ENCODE measurements at regions not wholly inside any gene's neighbourhood (a gene's known extent, or its start where the extent isn't known, plus 50 kb on each side); places are given as distances from the start of the nearest gene placed in this dataset.
A peak's percentile ranks its signal among the peaks of the same experiment; 100 is the strongest.
"Not testable (repeated sequence)": the region's sequence is repeated elsewhere in the genome, so short reads cannot be mapped to it uniquely, and the experiment has no call there.

DNA sequence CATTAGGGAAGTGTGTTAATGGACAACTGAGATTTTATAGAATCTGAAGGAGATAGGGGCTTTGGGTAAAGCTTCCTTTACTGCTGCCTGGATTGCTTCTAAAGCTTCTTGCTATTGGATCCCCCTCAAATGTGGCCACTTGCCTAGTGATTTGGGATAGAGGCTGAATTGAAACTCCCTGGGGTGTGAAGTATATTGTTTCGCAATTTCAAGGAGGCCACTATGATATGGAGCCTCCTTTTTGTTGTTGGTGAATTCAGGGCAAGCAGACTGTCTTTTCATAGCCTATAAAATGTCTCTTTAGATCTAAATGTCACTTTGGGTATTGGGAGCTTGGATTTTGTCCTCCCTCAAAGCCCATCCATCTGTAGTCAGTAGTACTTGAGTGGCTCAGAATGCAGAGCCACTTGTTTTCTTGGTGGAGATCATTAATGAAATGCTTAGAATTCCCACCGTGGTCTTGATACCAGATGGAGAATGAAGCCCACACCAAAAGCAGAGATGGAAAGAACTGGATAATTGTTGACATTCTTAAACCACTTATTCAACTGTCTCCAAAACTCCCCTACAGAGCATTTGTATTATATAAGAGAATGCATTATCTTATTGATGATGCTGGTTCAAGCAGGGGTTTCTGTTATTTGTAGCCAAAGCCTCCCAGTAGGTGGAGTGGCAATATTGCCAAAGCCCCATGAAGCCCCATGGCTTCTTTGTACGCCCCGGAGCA is 144.3 kb upstream of the KCNE2 start:
- no peak for DNase-seq (ENCODE audit: low spot score)

DNA sequence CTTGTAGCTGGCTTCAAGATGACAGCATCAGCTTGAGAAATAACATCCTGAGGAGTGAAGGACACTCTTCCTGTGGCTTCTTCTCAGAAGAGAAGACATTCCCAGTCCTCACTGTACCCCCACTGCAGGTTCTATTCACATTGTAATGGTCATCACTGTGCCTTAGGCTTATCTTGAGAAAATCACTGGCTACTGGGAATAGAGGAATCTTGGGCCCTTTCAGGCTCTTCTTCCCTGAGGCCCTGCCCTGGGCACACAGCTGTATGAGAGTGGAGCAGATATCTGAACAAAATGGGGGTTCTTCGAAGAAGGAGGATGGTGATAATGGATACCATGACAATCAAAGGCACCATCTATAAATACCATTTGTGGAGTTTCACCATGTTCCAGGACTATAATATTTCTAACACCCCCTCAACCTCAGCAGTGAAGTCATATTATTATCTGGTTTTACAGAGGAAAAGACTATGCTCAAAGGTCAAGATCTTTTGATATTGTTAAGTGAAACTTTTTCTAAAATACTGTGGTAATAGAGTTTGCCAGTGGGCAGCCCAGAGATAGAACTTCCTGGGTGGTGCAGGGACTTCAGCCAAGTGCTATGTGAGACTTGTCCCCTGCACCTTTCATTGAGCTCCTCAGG is 143.1 kb upstream of the KCNE2 start:
- no peak for DNase-seq (ENCODE audit: low spot score)

- DNase-seq (ENCODE audit: low spot score) = no peak
These were observed 142.3 kb upstream of the KCNE2 start for GRCh38 chr21:34221331-34222030.

DNA sequence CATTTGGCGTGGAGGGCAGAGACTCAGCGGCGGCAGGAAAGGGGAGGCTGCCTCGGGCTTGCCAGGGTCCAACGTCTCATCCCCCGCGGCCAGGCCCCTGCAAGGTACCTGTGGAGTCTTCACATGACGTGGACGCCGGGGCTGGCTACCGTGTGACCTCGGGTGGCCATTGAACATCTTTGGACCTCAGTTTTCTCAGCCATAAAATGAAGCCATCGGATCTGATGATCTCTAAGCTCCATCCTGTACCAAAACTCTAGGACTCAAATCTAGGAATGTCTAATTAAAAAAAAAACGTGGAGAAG is 141.8 kb upstream of the KCNE2 start:
- DNase-seq (ENCODE audit: low spot score) = no peak

DNA sequence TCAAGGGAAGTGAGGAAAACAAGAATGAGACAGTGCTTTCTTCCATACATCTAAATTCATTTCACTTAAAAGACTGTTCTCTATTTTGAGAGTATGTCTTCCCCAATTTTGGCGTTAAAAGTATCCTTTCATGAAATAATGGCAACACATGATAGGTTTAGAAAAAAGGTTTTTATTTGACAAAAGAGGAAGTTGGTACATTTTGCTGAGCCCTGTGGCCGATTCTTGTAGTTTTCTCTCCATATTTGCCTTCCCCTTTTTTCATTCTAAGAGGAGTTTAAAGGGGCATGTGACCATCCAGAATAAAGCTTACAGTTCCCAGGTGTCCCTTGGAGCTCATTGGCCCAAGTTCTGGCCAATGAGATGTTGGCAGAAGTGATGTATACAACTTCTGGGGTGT is 140.4 kb upstream of the KCNE2 start:
- DNase-seq (ENCODE audit: low spot score) = no peak

DNA sequence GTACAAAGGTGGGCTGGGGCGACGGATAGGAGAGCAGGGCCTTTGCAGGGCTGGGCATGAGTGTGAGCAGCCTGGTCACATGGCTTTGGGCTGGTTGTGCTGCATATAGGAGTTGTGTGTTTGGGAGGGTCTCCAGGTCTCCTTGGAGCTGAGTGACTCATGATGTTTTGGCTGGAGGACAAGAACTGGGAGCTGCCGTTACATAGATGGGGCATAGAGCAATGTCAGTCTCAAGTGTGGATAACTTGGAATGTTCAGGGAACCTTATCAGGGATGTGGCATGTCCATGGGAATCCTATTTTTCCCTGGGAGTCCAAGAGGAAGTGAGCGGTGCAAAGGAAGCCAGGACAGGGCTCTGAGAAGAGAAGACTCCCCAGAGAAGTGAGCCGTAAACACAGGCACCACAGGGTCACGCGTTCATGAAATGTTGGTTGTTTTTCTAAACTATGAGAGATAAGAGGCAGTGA is 136.4 kb upstream of the KCNE2 start:
- DNase-seq (ENCODE audit: low spot score) = no peak

DNA sequence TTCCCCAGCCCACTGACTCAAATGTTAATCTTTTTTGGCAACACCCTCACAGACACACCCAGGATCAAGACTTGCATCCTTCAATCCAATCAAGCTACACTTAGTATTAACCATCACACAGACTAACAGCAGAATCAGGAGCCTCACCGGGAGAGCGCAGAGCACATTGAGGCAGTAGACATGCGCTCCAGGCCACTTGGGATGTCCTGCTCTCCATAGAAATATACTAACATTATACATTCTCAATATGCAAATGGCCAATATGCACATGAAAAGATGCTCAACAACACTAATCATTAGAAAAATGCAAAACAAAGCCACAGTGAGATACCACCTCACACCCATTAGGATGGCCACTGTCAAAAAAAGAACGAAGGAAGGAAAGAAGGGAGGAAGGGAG is 135.0 kb upstream of the KCNE2 start:
- no peak for DNase-seq (ENCODE audit: low spot score)

DNA sequence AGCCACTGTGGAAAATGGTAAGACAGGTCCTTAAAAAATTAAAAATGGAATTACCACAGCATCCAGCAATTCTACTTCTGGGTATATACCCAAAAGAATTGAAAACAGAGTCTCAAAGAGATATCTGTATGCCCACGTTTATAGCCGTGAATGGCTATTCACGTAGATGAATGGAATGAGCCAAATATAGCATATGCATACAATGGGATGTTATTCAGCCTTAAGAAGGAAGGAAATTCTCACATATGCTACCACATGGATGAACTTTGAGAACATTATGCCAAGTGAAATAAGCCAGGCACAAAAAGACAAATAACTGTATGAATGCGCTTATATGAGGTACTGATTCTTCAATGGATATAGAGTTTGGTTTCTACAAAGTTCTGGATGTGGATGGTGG is 134.5 kb upstream of the KCNE2 start:
- DNase-seq (ENCODE audit: low spot score) = peak; percentile 29

DNA sequence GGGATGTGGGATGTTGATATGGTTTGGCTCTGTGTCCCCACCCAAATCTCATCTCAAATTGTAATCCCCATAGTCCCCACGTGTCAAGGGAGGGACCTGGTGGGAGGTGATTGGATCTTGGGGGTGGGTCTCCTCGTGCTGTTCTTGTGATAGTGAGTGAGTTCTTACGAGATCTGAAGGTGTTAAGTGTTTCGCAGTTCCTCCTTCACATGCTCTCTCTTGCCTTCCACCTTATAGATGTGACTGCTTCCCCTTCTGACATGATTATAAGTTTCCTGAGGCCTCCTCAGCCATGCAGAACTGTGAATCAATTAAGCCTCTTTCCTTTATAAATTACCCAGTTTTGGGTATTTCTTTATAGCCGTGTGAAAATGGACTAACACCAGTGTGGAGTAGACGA is 130.1 kb upstream of the KCNE2 start:
- not testable (repeated sequence) for DNase-seq (ENCODE audit: low spot score)

DNA sequence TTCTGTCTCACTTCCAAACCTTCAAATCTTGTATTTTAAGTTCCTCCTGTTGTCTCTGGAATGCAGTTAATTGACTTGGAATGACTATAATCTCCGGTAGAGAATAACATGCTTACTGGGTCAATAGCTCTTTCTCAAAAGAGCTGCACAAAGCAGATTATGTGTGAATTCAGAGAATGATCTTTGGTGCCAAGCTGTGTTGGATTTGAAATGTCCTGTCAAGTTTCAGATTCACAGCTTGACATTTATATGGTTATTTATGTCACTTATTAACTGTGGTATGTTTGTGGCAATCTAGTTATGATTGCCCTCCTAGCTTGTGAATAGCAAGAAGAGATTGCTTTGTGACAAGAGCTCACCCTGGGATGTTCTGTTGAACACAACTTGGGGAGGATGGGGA is 128.3 kb upstream of the KCNE2 start:
- DNase-seq (ENCODE audit: low spot score) = no peak

- no peak for DNase-seq (ENCODE audit: low spot score)
These were observed 120.8 kb upstream of the KCNE2 start for GRCh38 chr21:34242973-34243372.

DNA sequence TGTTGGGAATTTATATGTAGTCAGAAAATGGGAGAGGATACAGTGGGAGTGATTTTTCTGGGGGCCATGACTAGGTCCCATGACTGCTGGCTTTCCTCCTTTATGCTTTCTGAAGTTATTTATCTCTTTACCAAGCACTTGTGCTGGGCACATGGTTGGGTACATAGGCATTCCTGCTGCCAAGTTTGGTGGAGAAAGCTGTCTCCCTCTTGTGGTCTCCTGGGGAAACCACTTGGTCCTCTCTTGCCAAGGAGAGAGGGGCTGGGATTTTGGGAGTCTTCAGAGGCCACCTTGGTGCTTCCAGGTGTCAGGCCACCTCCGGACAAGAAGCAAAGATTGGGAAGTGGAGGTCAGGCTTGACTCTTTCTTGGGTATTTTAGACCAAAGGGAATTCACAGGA is 120.2 kb upstream of the KCNE2 start:
- no peak for DNase-seq (ENCODE audit: low spot score)

GRCh38 chr21:34252751-34253150 is 111.1 kb upstream of the KCNE2 start:
- DNase-seq (ENCODE audit: low spot score) = no peak

- DNase-seq (ENCODE audit: low spot score) = no peak
These were observed 108.7 kb upstream of the KCNE2 start for GRCh38 chr21:34255073-34255472.

DNA sequence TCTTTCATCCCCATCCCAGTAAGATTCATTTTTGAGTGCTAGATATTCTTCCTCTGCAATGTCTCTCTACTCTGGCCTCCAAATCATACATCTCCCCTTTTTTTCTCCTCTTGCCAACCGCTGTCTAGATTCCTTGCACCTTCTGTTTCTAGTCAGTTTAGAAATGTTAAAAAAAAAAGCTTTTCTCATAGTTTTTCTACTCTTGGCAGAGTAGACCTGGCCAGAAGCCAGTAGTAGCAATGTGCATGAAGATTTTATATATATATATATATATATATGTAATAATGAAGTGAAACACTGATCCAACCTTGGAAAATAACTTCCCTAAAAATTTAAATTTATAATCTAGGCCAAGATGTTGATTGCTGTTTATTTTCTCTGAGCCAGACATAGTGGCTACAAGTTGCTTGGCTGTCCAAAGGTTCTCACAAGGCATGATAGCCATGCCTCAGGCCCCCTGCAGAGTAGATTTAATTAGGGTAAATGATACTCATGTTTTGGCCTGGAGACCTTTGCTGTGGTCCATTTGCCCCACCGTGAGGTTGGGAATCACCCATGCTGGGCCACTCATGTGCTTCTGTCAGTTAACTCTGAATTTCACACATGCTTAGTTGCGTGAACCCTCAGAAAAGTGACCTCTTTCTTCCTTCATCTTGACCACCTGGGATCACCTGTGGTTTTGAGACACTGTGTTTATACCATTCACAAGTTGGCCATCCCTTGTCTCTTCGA is 103.4 kb upstream of the KCNE2 start:
- DNase-seq (ENCODE audit: low spot score) = no peak

DNA sequence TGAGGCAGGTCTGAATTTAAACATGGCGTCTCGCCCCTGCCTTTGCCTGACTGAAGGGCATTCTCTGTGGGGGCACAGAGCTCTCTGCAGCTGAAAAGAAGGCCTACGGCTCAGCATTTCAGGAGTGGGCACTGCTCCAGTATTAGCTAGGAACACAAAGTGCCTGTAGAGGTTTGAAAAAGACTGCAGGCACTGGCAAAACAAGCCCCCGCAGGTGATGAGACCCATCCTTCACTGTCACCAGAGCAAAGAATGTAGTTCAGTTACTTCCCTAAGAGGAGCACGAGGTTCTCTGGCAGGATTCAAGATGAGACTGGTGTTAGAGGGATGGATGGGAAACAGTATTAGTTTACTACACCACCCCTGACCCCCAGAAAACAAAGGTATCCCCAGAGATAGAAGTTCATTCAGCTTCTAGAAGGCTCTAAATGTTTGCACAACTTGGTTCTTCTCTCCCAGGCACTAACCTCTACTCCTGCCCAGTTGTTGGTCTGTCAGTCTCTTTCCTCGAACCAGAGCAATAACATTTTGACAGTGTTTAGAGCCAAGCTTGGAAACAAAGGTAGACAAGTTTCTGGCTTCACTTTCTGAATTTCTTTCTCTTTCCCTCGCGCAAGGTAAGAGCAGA is 101.9 kb upstream of the KCNE2 start:
- DNase-seq (ENCODE audit: low spot score) = no peak

DNA sequence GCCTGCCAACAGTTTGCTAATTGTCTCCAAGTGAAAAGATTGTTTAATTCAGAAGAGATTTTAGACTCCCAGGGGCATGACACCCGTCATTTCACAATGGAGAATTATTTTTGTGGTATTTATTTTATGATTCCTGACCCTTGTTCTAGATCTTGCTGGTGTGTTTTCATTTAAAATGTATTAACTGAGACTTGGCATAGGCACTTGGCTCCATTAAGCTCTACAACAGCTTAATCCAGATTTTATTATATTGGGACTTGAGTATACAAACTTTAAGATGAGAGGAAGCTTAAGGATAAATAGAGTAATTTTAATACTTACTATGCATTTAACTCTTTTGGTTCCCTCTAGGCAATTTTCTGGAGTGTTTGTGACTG is 101.3 kb upstream of the KCNE2 start:
- no peak for DNase-seq (ENCODE audit: low spot score)

GRCh38 chr21:34263629-34264028 is 100.2 kb upstream of the KCNE2 start:
- DNase-seq (ENCODE audit: low spot score) = no peak

DNA sequence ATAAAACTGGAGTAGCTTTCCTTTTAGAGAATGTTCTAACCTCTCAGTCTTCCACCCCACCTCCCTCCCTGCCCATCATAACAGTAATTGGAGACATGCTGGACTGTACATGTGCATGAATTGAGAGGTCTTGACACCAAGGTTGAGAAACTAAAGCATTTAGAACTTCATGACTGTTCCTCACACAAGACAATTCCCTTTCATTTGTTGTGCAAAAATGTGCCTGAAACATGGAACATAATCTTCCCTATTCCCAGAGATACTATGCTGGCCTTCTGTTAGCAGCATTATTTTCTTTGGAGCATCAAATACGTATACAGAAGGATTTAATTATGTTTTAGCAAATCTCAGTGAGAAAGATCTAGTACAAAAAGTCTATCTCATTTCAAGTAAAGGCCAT is 97.5 kb upstream of the KCNE2 start:
- no peak for DNase-seq (ENCODE audit: low spot score)

GRCh38 chr21:34268493-34268892 is 95.3 kb upstream of the KCNE2 start:
- DNase-seq (ENCODE audit: low spot score) = no peak

DNA sequence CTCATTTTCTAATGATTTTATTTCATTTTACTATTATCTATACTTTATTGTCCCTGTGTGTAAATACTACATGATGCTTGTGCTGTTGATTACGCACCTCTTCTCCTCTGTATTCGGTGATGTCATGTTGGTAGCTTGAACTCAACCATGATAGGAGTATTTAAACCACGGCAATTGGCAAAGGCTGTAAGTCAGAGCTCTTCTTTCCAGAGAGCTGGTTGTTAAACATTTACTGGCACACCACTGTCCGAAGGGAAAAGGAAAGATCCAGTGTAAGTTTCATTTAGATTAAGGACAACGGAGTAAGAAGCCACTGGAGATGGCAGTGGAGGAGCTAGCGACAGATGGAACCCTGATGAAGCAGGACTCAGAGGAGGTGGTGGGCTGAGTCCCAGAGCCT is 93.4 kb upstream of the KCNE2 start:
- DNase-seq (ENCODE audit: low spot score) = no peak

DNA sequence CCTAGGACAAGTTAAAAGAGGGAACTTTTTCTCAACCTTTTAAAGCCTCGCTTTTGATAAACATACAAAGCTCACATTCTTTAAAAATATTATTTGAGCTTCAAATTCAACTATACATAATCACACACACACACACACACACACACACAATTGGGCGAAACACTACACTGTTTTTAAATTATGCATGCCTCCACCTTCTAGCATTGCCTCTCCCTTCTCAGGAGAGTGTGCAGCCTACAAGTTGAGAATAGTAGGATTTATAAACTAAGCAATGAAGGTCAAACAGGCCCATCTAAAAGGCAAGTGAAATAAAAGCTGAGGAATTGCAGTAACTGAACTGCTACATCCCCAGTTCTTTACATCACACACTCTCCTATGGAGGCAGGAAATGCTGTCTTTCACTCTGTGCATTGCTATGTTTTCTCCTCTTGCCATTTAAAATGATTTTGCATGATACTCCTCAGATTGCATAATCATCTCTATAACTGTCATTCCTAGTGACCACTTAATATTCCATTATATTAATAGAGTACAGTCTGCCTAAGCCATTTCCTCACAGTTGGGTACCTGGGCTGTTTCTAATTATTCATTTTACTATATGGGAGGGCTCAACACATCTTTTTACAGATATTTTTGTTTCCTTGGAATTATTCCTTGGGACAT is 92.5 kb upstream of the KCNE2 start:
- DNase-seq (ENCODE audit: low spot score) = no peak

Data from COLO829 (cell line).